IMR-90 (cell line): ENCODE measurements at regions not wholly inside any gene's neighbourhood (a gene's known extent, or its start where the extent isn't known, plus 50 kb on each side); places are given as distances from the start of the nearest gene placed in this dataset.

Experiments
- ATAC-seq: fragments of 200-7000 bp; cut with Tn5 transposase; 2 replicates; pipeline ENCODE4 v1.9.1; 2020; ENCODE audit warnings: low read depth, mild to moderate bottlenecking, moderate library complexity
- BruUV-seq: library from RNA; stranded (reverse); fragments of 400-500 nt; replicated peaks from 2 replicates; lab custom pipeline; 2021; lab: Mats Ljungman, UMichigan
- CTCF ChIA-PET: fragments of 300-600 bp; formaldehyde crosslinking; extraction: SDS; loops from one replicate; lab custom pipeline; 2021; ENCODE audit warnings: antibody characterized with exemption; lab: Yijun Ruan, JAX
- POLR2A ChIA-PET: fragments of 300-600 bp; sonication (Branson Sonifier 250); formaldehyde crosslinking; loops from one replicate; lab custom pipeline; 2022; ENCODE audit warnings: antibody characterized with exemption; ENCODE audit not compliant: unreplicated experiment; lab: Charles Lee
- DNase-seq: peaks from one replicate; pipeline ENCODE4 v3.0.0; 2013
- H2AFZ ChIP-seq: replicated peaks from 2 replicates; pipeline ENCODE3; 2013; ENCODE audit warnings: low read length, mild to moderate bottlenecking; ENCODE audit not compliant: poor library complexity
- H2AK5ac ChIP-seq: 2 replicates; pipeline ENCODE4 v1.6.1; 2013; ENCODE audit warnings: low read depth, low read length, inconsistent platforms
- H2AK9ac ChIP-seq: replicated peaks from 2 replicates; pipeline ENCODE3; 2013; ENCODE audit warnings: mild to moderate bottlenecking, low read depth, low read length, moderate library complexity; ENCODE audit not compliant: poor library complexity
- H2BK120ac ChIP-seq: 2 replicates; pipeline ENCODE4 v1.6.1; 2013; ENCODE audit warnings: low read depth, low read length, inconsistent platforms
- H2BK15ac ChIP-seq: 3 replicates; pipeline ENCODE4 v1.6.1; 2013; ENCODE audit warnings: low read depth, low read length, inconsistent platforms
- H2BK20ac ChIP-seq: 2 replicates; pipeline ENCODE4 v1.6.1; 2013; ENCODE audit warnings: low read depth, mild to moderate bottlenecking, inconsistent platforms, low read length, moderate library complexity
- H2BK5ac ChIP-seq: 2 replicates; pipeline ENCODE4 v1.6.1; 2013; ENCODE audit warnings: mild to moderate bottlenecking, low read depth, low read length, inconsistent platforms; ENCODE audit not compliant: poor library complexity, severe bottlenecking
- H3K14ac ChIP-seq: replicated peaks from 2 replicates; pipeline ENCODE4 v1.6.1; 2013; ENCODE audit warnings: low read depth, low read length, inconsistent platforms
- H3K18ac ChIP-seq: 2 replicates; pipeline ENCODE4 v1.6.1; 2013; ENCODE audit warnings: low read depth, low read length, control low read depth
- H3K23ac ChIP-seq: 2 replicates; pipeline ENCODE4 v1.6.1; 2013; ENCODE audit warnings: low read depth, low read length, inconsistent platforms
- H3K27ac ChIP-seq: 2 replicates; pipeline ENCODE4 v1.5.1; 2013; ENCODE audit warnings: mild to moderate bottlenecking, control low read depth, low read length; ENCODE audit not compliant: insufficient read depth
- H3K27me3 ChIP-seq: 2 replicates; pipeline ENCODE4 v1.6.1; 2013; ENCODE audit warnings: low read length; ENCODE audit not compliant: control insufficient read depth, insufficient read depth
- H3K36me3 ChIP-seq: 2 replicates; pipeline ENCODE4 v1.6.1; 2013; ENCODE audit warnings: low read length, mixed read lengths; ENCODE audit not compliant: control insufficient read depth, insufficient read depth
- H3K4ac ChIP-seq: 2 replicates; pipeline ENCODE4 v1.6.1; 2013; ENCODE audit warnings: low read depth, low read length, inconsistent platforms
- H3K4me1 ChIP-seq: 2 replicates; pipeline ENCODE4 v1.6.1; 2013; ENCODE audit warnings: low read length, mixed read lengths; ENCODE audit not compliant: control insufficient read depth, insufficient read depth
- H3K4me2 ChIP-seq: 2 replicates; pipeline ENCODE4 v1.6.1; 2013; ENCODE audit warnings: low read depth, mild to moderate bottlenecking, control low read depth, low read length, moderate library complexity
- H3K4me3 ChIP-seq: 2 replicates; pipeline ENCODE4 v1.5.1; 2013; ENCODE audit warnings: low read depth, mild to moderate bottlenecking, control low read depth, low read length, moderate library complexity; ENCODE audit not compliant: insufficient read depth
- H3K56ac ChIP-seq: 2 replicates; pipeline ENCODE4 v1.6.1; 2013; ENCODE audit warnings: low read length, inconsistent platforms; ENCODE audit not compliant: insufficient read depth; ENCODE audit errors: extremely low read depth
- H3K79me1 ChIP-seq, 2 experiments: 2 replicates each; pipeline ENCODE4 v1.6.1; 2013; ENCODE audit warnings: low read length in 2 of 2, inconsistent platforms in 1 of 2, low read depth in 1 of 2
- H3K9ac ChIP-seq: 2 replicates; pipeline ENCODE4 v1.6.1; 2013; ENCODE audit warnings: low read depth, low read length, control low read depth
- H3K9me1 ChIP-seq: 2 replicates; pipeline ENCODE4 v1.6.1; 2013; ENCODE audit warnings: low read length, inconsistent platforms; ENCODE audit not compliant: insufficient read depth
- H3K9me3 ChIP-seq: 2 replicates; pipeline ENCODE4 v1.6.1; 2013; ENCODE audit warnings: low read length; ENCODE audit not compliant: control insufficient read depth, insufficient read depth
- H4K20me1 ChIP-seq: 2 replicates; pipeline ENCODE4 v1.6.1; 2013; ENCODE audit warnings: low read length, inconsistent platforms; ENCODE audit not compliant: insufficient read depth
- H4K5ac ChIP-seq: 2 replicates; pipeline ENCODE4 v1.6.1; 2013; ENCODE audit warnings: mild to moderate bottlenecking, low read depth, low read length, control low read depth
- H4K8ac ChIP-seq, 2 experiments: 2 replicates each; pipeline ENCODE4 v1.6.1; 2013; ENCODE audit warnings: low read depth in 2 of 2, low read length in 2 of 2, control low read depth in 1 of 2, inconsistent platforms in 1 of 2
- H4K91ac ChIP-seq: 2 replicates; pipeline ENCODE4 v1.6.1; 2013; ENCODE audit warnings: low read depth, low read length, inconsistent platforms; ENCODE audit not compliant: insufficient read depth
- BHLHE40 ChIP-seq: fragments of 150-350 bp; IDR thresholded peaks from 2 replicates; pipeline ENCODE4 v1.6.1; 2016; ENCODE audit warnings: mild to moderate bottlenecking, low read depth, low read length
- CHD1 ChIP-seq: IDR thresholded peaks from 2 replicates; pipeline ENCODE4 v1.6.1; 2012; ENCODE audit warnings: low read depth, low read length, improper control_type of control experiment
- ELK1 ChIP-seq: fragments of 150-350 bp; IDR thresholded peaks from 2 replicates; pipeline ENCODE4 v1.6.1; 2016; ENCODE audit warnings: low read depth, mild to moderate bottlenecking, low read length, moderate library complexity, borderline replicate concordance
- FOS ChIP-seq: fragments of 150-350 bp; IDR thresholded peaks from 2 replicates; pipeline ENCODE4 v1.6.1; 2016; ENCODE audit warnings: low read depth, low read length
- MAFK ChIP-seq: IDR thresholded peaks from 2 replicates; pipeline ENCODE4 v1.6.1; 2012; ENCODE audit warnings: low read depth, low read length, improper control_type of control experiment
- MAZ ChIP-seq: IDR thresholded peaks from 2 replicates; pipeline ENCODE4 v1.6.1; 2012; ENCODE audit warnings: low read depth, mild to moderate bottlenecking, low read length, improper control_type of control experiment, moderate library complexity, borderline replicate concordance
- MXI1 ChIP-seq: IDR thresholded peaks from 2 replicates; pipeline ENCODE4 v1.6.1; 2012; ENCODE audit warnings: low read depth, mild to moderate bottlenecking, low read length, moderate library complexity, borderline replicate concordance
- NFE2L2 ChIP-seq: fragments of 150-350 bp; IDR thresholded peaks from 2 replicates; pipeline ENCODE4 v1.6.1; 2016; ENCODE audit warnings: low read depth, mild to moderate bottlenecking, low read length
- RCOR1 ChIP-seq: IDR thresholded peaks from 2 replicates; pipeline ENCODE4 v1.6.1; 2012; ENCODE audit warnings: mild to moderate bottlenecking, low read length, improper control_type of control experiment; ENCODE audit not compliant: insufficient replicate concordance
- SMC3 ChIP-seq: fragments of 150-350 bp; IDR thresholded peaks from 2 replicates; pipeline ENCODE4 v1.6.1; 2016; ENCODE audit warnings: low read depth, mild to moderate bottlenecking, antibody characterized with exemption, low read length, moderate library complexity
- WGBS, 2 experiments: methylation state at CpG; one replicate each; pipeline versions ENCODE4 v1.1.5 to v1.1.7; 2013; ENCODE audit warnings: missing lambda C conversion rate in 2 of 2; ENCODE audit not compliant: insufficient read length in 1 of 2; ENCODE audit errors: extremely low coverage in 2 of 2; 5-methylcytosine and 5-hydroxymethylcytosine counted together
- dilution Hi-C: fragments of 300-500 bp; cut with HindIII; formaldehyde crosslinking; loops from one replicate; pipeline ENCODE4 v1.14.3; 2018; ENCODE audit warnings: low sequenced_read_pairs; ENCODE audit not compliant: unreplicated experiment
- in situ Hi-C: fragments of 300-500 bp; cut with MboI; formaldehyde crosslinking; loops from 3 replicates; pipeline ENCODE4 v1.14.3; 2019; ENCODE audit warnings: low sequenced_read_pairs, inconsistent platforms, mixed read lengths
- intact Hi-C: fragments of 100-400 bp; cut with micrococcal nuclease; formaldehyde crosslinking; loops from 2 replicates; pipeline ENCODE4 v1.10.0; 2022
- TF ChIP-seq, protein P1 (sequence below): fragments of 150-350 bp; IDR thresholded peaks from 2 replicates; pipeline ENCODE4 v1.6.1; 2017; ENCODE audit warnings: mild to moderate bottlenecking, antibody characterized with exemption, low read length, low read depth
- TF ChIP-seq, protein P2 (sequence below): conservative IDR thresholded peaks from 2 replicates; pipeline ENCODE4 v1.5.1; 2012; ENCODE audit warnings: mild to moderate bottlenecking, low read depth, low read length, improper control_type of control experiment

GRCh38 chr7:25368599-25369201 is 140.4 kb upstream of the NPVF start:
- intact Hi-C loops (no loop called here), in situ Hi-C loops (no loop called here), dilution Hi-C loops (no loop called here)
- Histone ChIP-seq H2BK5ac (no peak overlapping the region), H4K8ac (no peak overlapping the region), H2BK120ac (no peak overlapping the region), H3K4me1 (no peaks in the 10 kb centered on the region), H3K9me3 (no peaks in the 10 kb centered on the region), H3K56ac (no peak overlapping the region), H3K18ac (no peak overlapping the region), H4K20me1 (no peaks in the 10 kb centered on the region), H4K91ac (no peak overlapping the region), H3K9ac (no peak overlapping the region), H3K27ac (no peak overlapping the region), H4K5ac (no peak overlapping the region), H3K79me1 (no peaks in the 10 kb centered on the region), H3K36me3 (no peaks in the 10 kb centered on the region), H2AK9ac (no peak overlapping the region), H3K23ac (no peak overlapping the region), H3K4me3 (no peak overlapping the region), H2AFZ (no peak overlapping the region), H2AK5ac (no peak overlapping the region), H2BK20ac (no peak overlapping the region), H3K9me1 (no peaks in the 10 kb centered on the region), H3K4ac (no peak overlapping the region), H3K27me3 (no peaks in the 10 kb centered on the region), H3K14ac (no peak overlapping the region), H3K4me2 (no peak overlapping the region), H2BK15ac (no peak overlapping the region)
- no peak for TF ChIP-seq FOS
- no peak for TF ChIP-seq MAFK
- no peak for TF ChIP-seq ELK1
- TF ChIP-seq CHD1: no peak
- no peak for TF ChIP-seq MAZ
- TF ChIP-seq MXI1: no peak
- no peak for TF ChIP-seq NFE2L2
- TF ChIP-seq SMC3: no peak
- TF ChIP-seq RCOR1: no peak
- TF ChIP-seq, protein P1, sequence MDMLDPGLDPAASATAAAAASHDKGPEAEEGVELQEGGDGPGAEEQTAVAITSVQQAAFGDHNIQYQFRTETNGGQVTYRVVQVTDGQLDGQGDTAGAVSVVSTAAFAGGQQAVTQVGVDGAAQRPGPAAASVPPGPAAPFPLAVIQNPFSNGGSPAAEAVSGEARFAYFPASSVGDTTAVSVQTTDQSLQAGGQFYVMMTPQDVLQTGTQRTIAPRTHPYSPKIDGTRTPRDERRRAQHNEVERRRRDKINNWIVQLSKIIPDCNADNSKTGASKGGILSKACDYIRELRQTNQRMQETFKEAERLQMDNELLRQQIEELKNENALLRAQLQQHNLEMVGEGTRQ: no peak
- TF ChIP-seq BHLHE40: no peak
- TF ChIP-seq, protein P2, sequence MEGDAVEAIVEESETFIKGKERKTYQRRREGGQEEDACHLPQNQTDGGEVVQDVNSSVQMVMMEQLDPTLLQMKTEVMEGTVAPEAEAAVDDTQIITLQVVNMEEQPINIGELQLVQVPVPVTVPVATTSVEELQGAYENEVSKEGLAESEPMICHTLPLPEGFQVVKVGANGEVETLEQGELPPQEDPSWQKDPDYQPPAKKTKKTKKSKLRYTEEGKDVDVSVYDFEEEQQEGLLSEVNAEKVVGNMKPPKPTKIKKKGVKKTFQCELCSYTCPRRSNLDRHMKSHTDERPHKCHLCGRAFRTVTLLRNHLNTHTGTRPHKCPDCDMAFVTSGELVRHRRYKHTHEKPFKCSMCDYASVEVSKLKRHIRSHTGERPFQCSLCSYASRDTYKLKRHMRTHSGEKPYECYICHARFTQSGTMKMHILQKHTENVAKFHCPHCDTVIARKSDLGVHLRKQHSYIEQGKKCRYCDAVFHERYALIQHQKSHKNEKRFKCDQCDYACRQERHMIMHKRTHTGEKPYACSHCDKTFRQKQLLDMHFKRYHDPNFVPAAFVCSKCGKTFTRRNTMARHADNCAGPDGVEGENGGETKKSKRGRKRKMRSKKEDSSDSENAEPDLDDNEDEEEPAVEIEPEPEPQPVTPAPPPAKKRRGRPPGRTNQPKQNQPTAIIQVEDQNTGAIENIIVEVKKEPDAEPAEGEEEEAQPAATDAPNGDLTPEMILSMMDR: no peak
- 60% methylated on average over 1 of the region's 5 CpGs; no CpG with 5 or more reads in 1 of the 2 experiments for WGBS, 2 experiments
- POLR2A ChIA-PET: no interaction called here
- BruUV-seq: no TSS peak
- ATAC-seq: no peak
- no peak for DNase-seq
- CTCF ChIA-PET: no interaction called here
